ENCODE measurements at regions not wholly inside any gene's neighbourhood (a gene's known extent, or its start where the extent isn't known, plus 50 kb on each side); places are given as distances from the start of the nearest gene placed in this dataset.
"Not testable (repeated sequence)": the region's sequence is repeated elsewhere in the genome, so short reads cannot be mapped to it uniquely, and the experiment has no call there.

DNA sequence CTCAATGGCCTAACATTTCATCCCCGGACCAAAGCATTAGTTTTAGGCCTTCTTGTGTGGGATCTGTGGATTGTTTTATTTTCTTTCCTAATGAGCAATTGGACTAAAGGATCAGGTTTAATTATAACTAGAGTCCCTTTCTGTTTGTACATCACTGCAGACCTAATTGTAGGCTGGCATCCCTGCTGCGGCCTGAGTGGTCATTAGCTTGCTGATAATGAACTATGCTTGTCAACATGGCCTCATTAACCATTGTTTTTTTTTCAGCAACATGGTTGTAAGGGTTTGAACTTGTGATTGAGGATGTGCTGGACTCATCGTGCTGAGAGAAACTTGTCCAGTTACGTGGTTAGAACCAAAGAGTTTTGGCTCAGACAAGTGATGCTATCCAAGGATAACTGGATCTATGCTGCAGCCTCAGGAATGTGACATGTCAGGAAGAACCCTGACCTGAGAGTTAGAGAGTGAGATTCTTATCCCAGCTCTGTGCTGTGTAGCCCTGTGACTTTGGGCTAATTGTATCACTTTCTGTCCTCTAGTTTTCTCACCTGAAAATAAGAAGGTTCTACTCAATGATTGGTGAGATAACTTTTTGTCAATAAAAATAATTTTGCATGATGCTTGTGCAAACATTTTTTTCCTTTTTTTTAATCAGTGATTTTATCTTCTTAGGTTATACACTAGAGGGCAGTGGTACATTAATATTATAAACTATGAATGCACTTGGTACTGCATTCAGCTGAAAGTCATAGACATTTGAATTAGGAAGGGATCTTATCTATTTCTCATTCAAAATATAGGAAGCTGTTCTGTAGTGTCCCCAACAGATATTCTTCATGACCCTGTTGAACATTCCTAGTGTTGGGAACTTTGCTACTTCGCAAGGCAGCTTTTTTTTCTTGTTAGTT is 140.9 kb downstream of the RNF144B start:
- no peak overlapping the region for H3K4me3 Mint-ChIP-seq
- no peaks in the 10 kb centered on the region for H3K36me3 Mint-ChIP-seq
- DNase-seq (ENCODE audit: low spot score in 2 of 2) (no peak), ATAC-seq (no peak)
- no peak overlapping the region for H3K27ac Mint-ChIP-seq
- H3K9me3 Mint-ChIP-seq, result no peaks in the 10 kb centered on the region
- no peaks in the 10 kb centered on the region for H3K4me1 Mint-ChIP-seq

DNA sequence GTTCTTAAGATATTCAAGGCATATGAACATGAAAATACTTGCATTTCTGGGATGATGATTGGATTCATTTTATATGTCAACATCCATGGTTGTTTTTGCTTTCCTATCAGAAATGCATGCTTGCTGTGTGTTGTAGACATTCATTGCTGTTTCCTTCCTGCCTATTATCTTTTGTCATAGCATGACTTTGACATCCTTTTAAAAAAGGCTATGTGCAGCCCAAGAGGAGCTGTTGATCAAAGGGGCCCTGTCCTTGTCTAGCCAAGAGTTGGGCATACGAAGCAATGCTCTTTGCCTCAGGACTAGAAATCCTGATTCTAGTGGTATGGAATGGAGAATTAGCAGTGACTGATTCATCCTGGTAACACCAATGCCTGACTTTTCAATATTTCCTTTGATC is 143.1 kb downstream of the RNF144B start:
- H3K27ac Mint-ChIP-seq, result no peak overlapping the region
- H3K4me1 Mint-ChIP-seq, result no peaks in the 10 kb centered on the region
- no peaks in the 10 kb centered on the region for H3K36me3 Mint-ChIP-seq
- no peak overlapping the region for H3K4me3 Mint-ChIP-seq
- H3K9me3 Mint-ChIP-seq, result no peaks in the 10 kb centered on the region
- ATAC-seq, result no peak
- DNase-seq (ENCODE audit: low spot score in 2 of 2), result no peak

DNA sequence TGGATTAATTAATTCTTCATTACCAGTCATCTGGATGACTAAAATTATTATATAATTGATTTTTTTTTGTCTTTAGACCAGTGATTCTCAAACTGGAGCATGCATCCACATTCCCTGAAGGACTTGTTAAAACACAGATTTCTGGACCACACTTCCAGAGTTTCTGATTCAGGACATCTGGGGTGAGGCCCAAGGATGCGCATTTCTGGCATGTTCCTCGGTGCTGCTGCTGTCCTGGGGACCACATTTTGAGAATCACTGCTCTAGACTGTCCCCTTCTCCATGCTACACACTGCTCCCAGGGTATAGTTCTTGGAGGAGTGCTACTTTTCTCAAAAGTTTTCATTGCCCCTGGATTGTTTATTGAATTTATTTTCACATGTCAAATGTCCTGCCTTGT is 145.0 kb downstream of the RNF144B start:
- Mint-ChIP-seq H3K36me3 (no peaks in the 10 kb centered on the region), H3K4me1 (no peaks in the 10 kb centered on the region), H3K27ac (no peak overlapping the region), H3K9me3 (no peaks in the 10 kb centered on the region), H3K4me3 (no peak overlapping the region)
- no peak for ATAC-seq
- no peak for DNase-seq (ENCODE audit: low spot score in 2 of 2)

DNA sequence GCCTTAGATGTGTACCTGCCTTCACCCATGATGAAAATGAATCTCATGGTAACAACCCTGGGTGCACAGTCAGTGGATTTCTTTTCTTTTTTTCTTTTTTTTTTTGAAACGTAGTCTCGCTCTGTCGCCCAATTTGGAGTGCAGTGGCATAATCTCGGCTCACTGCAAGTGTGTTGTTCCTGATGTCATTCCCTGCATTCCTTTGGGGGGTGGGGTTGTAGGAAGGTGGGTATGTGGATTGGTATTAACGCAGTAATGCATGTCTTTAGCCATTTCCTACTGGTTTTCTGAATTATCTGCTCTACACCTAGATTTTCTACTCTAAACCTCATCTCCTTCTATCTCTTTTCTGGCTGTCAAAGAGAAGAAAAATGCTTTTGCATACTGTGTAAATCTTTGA is 146.6 kb downstream of the RNF144B start:
- Mint-ChIP-seq H3K4me3 (no peak overlapping the region), H3K36me3 (no peaks in the 10 kb centered on the region), H3K27ac (no peak overlapping the region), H3K9me3 (no peaks in the 10 kb centered on the region), H3K4me1 (no peaks in the 10 kb centered on the region)
- DNase-seq (ENCODE audit: low spot score in 2 of 2) (no peak), ATAC-seq (no peak)

DNA sequence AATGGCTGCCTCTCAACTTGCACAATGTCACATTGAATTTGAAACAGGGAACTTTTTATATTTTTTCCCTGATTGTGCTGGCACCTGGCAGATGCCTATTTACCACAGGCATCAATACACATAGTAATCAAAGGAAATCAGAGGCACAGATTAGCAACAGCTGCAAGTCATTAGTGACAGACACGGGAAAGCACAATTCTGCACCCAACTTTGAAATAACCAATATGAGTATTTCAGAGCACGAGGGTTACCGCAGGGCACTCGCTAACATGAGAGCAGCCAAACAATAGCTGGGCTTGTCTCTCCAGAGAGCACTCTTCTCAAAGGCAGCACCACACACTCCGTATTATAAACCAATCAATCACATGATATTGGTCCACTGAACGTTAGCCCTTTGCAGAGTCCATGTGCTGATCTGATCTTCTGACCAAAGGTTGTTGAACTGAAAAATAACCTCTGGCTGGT is 149.5 kb downstream of the RNF144B start:
- ATAC-seq (no peak), DNase-seq (ENCODE audit: low spot score in 2 of 2) (no peak)
- no peaks in the 10 kb centered on the region for H3K36me3 Mint-ChIP-seq
- no peak overlapping the region for H3K4me3 Mint-ChIP-seq
- no peaks in the 10 kb centered on the region for H3K9me3 Mint-ChIP-seq
- H3K4me1 Mint-ChIP-seq, result no peaks in the 10 kb centered on the region
- H3K27ac Mint-ChIP-seq, result no peak overlapping the region

DNA sequence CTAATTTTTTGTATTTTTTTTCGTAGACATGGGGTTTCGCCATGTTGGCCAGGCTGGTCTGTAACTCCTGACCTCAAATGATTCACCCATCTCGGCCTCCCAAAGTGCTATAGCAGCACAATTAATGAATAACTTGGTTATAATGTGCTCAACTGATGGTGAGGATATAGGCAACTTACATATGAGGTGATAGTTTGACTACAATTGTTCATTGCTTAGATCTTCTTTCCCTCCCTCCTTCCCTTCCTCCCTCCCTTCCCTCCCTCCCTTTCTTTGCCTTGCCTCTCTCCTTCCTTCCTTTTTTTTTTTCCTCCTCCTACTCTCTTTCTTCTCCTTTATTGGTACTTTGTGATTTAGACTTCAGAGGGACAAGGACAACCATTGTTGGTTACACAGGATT is 151.2 kb downstream of the RNF144B start:
- Mint-ChIP-seq H3K4me3 (no peak overlapping the region), H3K36me3 (no peaks in the 10 kb centered on the region), H3K9me3 (peaks cover 2% of the 10 kb centered on the region), H3K27ac (no peak overlapping the region), H3K4me1 (no peaks in the 10 kb centered on the region)
- ATAC-seq, result no peak
- DNase-seq (ENCODE audit: low spot score in 2 of 2), result no peak

DNA sequence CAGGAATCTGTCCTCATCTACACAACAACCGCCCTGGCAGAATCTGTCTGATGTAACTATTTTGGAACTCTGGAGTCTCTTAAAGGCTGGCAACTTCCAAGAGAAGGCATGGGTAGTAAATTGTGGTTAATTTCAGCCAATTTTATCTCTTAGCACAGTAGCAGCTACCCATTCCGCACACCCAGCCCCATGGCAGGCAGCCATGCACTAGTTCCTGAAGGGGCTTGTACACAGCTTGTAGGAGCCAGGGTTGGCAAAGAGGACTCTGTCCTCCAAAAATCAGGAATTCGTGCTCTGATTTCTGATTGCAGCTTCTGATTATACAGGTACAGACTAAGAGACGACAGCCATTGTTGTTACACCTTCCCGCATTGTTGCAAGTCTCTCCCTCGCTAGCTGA is 155.9 kb downstream of the RNF144B start:
- H3K36me3 Mint-ChIP-seq, result no peaks in the 10 kb centered on the region
- H3K4me3 Mint-ChIP-seq, result no peak overlapping the region
- DNase-seq (ENCODE audit: low spot score in 2 of 2) (no peak), ATAC-seq (no peak)
- H3K4me1 Mint-ChIP-seq, result no peaks in the 10 kb centered on the region
- H3K9me3 Mint-ChIP-seq, result peaks cover 10% of the 10 kb centered on the region
- H3K27ac Mint-ChIP-seq, result no peak overlapping the region

DNA sequence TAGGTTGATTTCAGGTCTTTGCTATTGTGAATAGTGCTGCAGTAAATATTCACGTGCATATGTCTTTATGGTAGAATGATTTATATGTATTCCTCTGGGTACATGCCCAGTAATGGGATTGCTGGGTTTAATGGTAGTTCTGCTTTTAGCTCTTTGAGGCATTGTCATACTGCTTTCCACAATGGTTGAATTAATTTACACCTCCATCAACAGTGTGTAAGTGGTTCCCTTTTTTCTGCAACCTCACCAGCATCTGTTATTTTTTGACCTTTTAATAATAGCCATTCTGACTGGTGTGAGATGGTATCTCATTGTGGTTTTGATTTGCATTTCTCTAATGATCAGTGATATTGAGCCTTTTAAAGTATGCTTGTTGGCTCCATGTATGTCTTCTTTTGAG is 158.0 kb downstream of the RNF144B start:
- not testable (repeated sequence) for H3K4me1 Mint-ChIP-seq; H3K36me3 Mint-ChIP-seq; H3K4me3 Mint-ChIP-seq; DNase-seq (ENCODE audit: low spot score in 2 of 2); H3K27ac Mint-ChIP-seq; ATAC-seq
- peaks cover 10% of the 10 kb centered on the region for H3K9me3 Mint-ChIP-seq

DNA sequence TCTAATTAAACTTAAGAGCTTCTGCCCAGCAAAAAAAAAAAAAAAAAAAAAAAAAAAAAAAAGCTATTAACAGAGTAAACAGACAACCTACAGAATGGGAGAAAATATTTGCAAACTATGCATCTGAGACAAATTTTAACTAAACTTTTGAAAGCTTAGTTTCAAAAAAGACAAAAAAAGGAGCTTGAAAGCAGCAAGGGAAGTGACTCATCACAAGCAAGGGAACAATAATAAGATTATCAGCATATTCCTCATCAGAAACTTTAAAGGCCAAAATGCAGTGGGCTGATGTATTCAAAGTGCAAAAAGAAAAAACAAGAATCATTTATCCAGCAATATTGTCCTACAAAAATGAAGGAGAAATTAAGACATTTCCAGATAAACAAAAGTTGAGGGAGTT is 158.6 kb downstream of the RNF144B start:
- Mint-ChIP-seq H3K4me3 (no peak overlapping the region), H3K36me3 (no peaks in the 10 kb centered on the region), H3K27ac (no peak overlapping the region), H3K9me3 (peaks cover 10% of the 10 kb centered on the region), H3K4me1 (no peaks in the 10 kb centered on the region)
- no peak for ATAC-seq
- no peak for DNase-seq (ENCODE audit: low spot score in 2 of 2)

DNA sequence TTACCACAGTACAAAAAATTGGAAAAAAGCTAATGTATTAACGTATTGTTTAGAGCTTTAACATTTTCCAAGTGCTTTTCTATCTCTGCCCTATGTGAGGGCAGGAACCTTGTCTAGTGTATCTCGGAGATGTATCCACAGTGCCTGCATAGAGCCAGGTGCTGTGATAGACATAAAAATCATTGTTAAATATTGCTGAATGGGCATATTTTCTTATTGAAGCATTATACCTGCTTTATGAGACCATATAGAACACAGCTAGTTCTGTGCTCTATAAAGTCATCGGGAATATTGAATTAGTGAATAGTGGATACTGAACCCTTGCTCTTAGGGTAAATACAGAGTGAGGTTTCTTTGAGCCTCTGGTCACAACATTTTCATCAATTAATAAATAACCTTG is 163.0 kb downstream of the RNF144B start:
- peaks cover 2% of the 10 kb centered on the region for H3K9me3 Mint-ChIP-seq
- no peak overlapping the region for H3K27ac Mint-ChIP-seq
- H3K36me3 Mint-ChIP-seq, result no peaks in the 10 kb centered on the region
- no peaks in the 10 kb centered on the region for H3K4me1 Mint-ChIP-seq
- H3K4me3 Mint-ChIP-seq, result no peak overlapping the region
- no peak for DNase-seq (ENCODE audit: low spot score in 2 of 2)
- no peak for ATAC-seq

DNA sequence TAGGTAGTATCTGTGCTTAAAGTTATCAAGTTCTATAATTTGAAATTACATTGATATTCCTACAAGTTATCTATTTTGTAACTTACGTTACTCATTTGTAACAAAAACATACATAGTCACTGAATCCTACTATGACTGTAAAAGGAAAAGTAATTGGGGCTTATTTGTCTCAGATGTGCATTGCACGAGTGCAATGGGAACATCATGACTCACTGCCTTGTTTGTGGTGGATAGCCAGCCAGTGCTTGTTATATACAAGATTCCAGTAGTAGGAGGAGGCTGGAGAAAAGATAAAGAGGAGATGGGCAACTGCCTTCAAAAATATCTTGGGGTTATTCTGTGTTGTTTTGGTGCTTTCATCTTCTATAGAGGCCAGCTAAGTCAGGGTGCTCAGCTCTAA is 164.1 kb downstream of the RNF144B start:
- DNase-seq (ENCODE audit: low spot score in 2 of 2) (no peak), ATAC-seq (no peak)
- Mint-ChIP-seq H3K4me1 (no peaks in the 10 kb centered on the region), H3K9me3 (peaks cover 2% of the 10 kb centered on the region), H3K27ac (no peak overlapping the region), H3K4me3 (no peak overlapping the region), H3K36me3 (no peaks in the 10 kb centered on the region)

DNA sequence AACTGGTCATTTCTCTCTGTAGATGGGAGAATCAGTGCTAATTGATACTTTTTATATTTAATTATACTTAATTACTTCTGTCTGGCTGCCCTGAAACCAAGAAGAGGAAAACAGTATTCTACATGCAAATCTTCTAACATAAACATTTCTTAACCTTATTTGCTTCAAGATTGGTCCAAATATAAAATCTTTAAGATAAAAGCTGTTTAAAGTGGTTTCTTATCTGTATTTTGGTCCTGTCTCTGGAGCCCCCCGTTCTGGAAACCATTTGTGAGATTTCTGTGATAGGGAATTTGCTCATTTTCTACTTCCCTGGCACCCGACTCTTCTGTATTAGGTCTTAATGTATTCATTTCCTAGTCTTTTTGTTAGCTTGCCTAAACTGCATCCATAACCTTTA is 168.6 kb downstream of the RNF144B start:
- Mint-ChIP-seq H3K4me3 (no peak overlapping the region), H3K36me3 (no peaks in the 10 kb centered on the region), H3K9me3 (peaks cover 2% of the 10 kb centered on the region), H3K27ac (no peak overlapping the region), H3K4me1 (no peaks in the 10 kb centered on the region)
- ATAC-seq (no peak), DNase-seq (ENCODE audit: low spot score in 2 of 2) (no peak)

DNA sequence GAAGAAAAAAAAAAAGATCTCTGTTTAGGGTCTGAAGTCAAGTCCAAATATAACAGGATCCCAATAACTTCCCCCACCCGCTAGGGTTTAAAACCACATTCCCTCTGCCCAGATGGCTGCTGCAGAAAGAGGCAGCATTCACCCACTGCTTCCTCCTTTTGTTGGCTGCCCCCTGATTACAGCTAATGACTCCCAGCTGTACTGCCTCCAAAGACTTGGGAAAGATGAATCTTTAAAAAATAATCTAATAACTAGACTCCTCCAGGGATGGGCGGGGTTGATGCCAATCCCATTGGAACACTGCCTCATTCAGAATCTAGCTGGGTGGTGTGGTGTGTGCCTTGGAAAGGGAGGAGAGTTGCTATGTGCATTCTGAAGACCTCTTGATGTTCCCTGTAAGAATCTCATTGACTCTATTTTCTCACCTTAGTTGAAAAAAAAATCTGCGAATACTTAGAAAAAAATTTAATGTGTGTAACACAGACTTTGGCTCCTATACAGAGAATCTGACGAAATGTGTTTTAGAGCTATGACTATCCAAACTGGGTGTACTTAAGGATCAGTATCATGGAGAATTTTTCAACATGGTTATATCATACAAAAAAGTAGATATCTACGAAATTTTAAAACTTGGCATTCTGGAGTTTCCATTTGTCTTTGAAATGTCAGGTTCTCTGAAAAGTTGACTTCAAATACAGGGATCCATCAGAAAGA is 174.0 kb downstream of the RNF144B start:
- no peak overlapping the region for H3K27ac Mint-ChIP-seq
- H3K36me3 Mint-ChIP-seq, result no peaks in the 10 kb centered on the region
- no peak for DNase-seq (ENCODE audit: low spot score in 2 of 2)
- no peaks in the 10 kb centered on the region for H3K4me1 Mint-ChIP-seq
- peaks cover 5% of the 10 kb centered on the region for H3K9me3 Mint-ChIP-seq
- no peak for ATAC-seq
- H3K4me3 Mint-ChIP-seq, result no peak overlapping the region

DNA sequence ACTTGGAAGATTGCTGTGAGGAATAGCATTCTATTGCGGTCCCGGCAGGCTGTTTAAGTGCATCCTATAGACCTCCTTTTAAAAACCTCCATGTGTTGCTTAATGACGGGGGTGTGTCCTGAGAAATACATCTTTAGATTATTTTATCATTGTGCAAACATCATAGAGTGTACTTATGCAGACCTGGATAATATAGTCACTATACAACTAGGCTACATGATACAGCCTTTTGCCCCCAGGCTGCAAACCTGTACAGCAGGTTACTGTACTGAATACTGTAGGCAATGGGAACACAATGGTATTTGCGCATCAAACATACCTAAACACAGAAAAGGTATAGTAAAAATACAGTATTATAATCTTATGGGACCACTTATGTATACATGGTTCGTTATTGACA is 175.6 kb downstream of the RNF144B start:
- Mint-ChIP-seq H3K4me3 (no peak overlapping the region), H3K4me1 (no peaks in the 10 kb centered on the region), H3K27ac (no peak overlapping the region), H3K36me3 (no peaks in the 10 kb centered on the region), H3K9me3 (peaks cover 6% of the 10 kb centered on the region)
- ATAC-seq, result no peak
- DNase-seq (ENCODE audit: low spot score in 2 of 2), result no peak

DNA sequence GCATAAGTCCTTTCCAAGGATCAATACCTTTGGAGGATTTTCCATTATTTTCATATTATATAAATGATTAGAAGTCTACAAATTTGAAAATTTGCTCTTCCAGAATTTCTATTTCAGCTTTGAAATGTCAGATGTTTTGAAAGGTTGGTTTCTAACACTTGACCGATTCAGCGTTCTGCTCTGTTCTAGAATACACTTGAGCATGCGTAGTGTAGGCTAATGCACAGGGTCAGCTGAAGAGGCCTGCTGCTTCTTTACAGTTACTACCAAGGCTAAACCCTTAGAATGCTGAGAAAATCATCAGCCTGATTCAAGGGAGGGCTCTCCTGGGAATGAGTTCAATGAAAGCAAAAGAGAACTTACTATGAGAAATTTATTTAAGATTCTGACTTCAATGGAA is 177.6 kb downstream of the RNF144B start:
- Mint-ChIP-seq H3K9me3 (peaks cover 6% of the 10 kb centered on the region), H3K27ac (no peak overlapping the region)
- ATAC-seq, result no peak

DNA sequence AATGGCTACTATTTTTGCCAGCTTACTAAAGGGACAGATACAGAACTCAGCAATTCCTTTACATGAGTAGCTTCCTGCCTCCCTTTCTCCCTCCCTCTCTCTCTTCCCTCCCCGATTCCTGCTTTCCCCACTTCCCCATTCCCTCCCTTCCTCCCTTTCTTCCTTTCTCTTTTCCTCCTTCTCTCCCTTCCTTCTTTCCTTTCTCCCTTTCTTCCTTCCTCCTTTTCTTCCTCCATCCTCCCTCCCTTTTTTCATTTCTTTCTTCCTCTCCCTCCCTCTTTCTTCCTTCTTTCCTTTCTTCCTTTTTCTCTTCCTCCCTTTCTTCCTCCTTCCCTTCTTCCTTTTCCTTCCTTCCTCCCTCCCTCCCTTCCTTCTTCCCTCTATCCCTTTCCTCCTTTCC is 178.1 kb downstream of the RNF144B start:
- Mint-ChIP-seq H3K27ac (no peak overlapping the region), H3K36me3 (no peaks in the 10 kb centered on the region), H3K4me1 (no peaks in the 10 kb centered on the region), H3K4me3 (no peak overlapping the region), H3K9me3 (peaks cover 6% of the 10 kb centered on the region)
- DNase-seq (ENCODE audit: low spot score in 2 of 2) (no peak), ATAC-seq (no peak)

More for the DNA sequence above, 177.6 kb downstream of the RNF144B start:
- no peak overlapping the region for H3K4me3 Mint-ChIP-seq
- no peaks in the 10 kb centered on the region for H3K36me3 Mint-ChIP-seq
- no peak for DNase-seq (ENCODE audit: low spot score in 2 of 2)
- H3K4me1 Mint-ChIP-seq, result no peaks in the 10 kb centered on the region
